Mucosa of descending colon (tissue), 3 donors: ENCODE measurements at regions not wholly inside any gene's neighbourhood (a gene's known extent, or its start where the extent isn't known, plus 50 kb on each side); places are given as distances from the start of the nearest gene placed in this dataset.
"Not testable (repeated sequence)": the region's sequence is repeated elsewhere in the genome, so short reads cannot be mapped to it uniquely, and the experiment has no call there.

Source experiments
- ATAC-seq: fragments of 200-7000 bp; cut with Tn5 transposase; one replicate; pipeline ENCODE4 v1.9.1; 2020; ENCODE audit warnings: mild to moderate bottlenecking, moderate library complexity
- DNase-seq, 3 donors: peaks; one replicate each; pipeline ENCODE4 v3.0.0-alpha.2; 2020
- H3K36me3 ChIP-seq: fragments of 200-600 bp; one replicate; pipeline ENCODE4 v1.8.0; 2021; ENCODE audit warnings: low read depth, mild to moderate bottlenecking
- H3K4me1 ChIP-seq: fragments of 200-600 bp; one replicate; pipeline ENCODE4 v1.8.0; 2021; ENCODE audit warnings: low read depth, mild to moderate bottlenecking
- H3K4me3 ChIP-seq: fragments of 200-600 bp; one replicate; pipeline ENCODE4 v1.8.0; 2021; ENCODE audit warnings: mild to moderate bottlenecking
- H3K9me3 ChIP-seq: fragments of 200-600 bp; one replicate; pipeline ENCODE4 v1.8.0; 2021; ENCODE audit warnings: mild to moderate bottlenecking
- CTCF ChIP-seq: fragments of 200-600 bp; IDR thresholded peaks from one replicate; pipeline ENCODE4 v1.8.0; 2022; ENCODE audit warnings: antibody characterized with exemption, mild to moderate bottlenecking
- intact Hi-C, 2 donors: fragments of 100-400 bp; cut with DNase I in 1 of 2; cut with micrococcal nuclease in 1 of 2; formaldehyde crosslinking; loops; one replicate each; pipeline versions ENCODE4 v1.11.0 to v1.11.1; 2022; cut with DNase I, micrococcal nuclease
- donor health status: DM: no; HTN: no; CAD: no; lungs with moderate emphysema.
- donor health status: DM: no; HTN: no; CAD: no.
- donor health status: DM: no; HTN: yes; CAD: no.

DNA sequence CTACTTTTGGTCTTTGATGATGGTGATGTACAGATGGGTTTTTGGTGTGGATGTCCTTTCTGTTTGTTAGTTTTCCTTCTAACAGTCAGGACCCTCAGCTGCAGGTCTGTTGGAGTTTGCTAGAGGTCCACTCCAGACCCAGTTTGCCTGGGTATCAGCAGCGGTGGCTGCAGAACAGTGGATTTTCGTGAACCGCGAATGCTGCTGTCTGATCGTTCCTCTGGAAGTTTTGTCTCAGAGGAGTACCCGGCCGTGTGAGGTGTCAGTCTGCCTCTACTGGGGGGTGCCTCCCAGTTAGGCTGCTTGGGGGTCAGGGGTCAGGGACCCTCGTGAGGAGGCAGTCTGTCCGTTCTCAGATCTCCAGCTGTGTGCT, 56.6 kb upstream of the TNFAIP8 start:
- DNase-seq, H3K9me3 ChIP-seq, intact Hi-C loops, ATAC-seq, H3K4me1 ChIP-seq, H3K4me3 ChIP-seq, H3K36me3 ChIP-seq: not testable (repeated sequence)

GRCh38 chr5:119299615-119300310, 56.1 kb upstream of the TNFAIP8 start:
- H3K36me3 ChIP-seq, intact Hi-C loops, H3K4me1 ChIP-seq, ATAC-seq, H3K9me3 ChIP-seq, H3K4me3 ChIP-seq: not testable (repeated sequence)
- DNase-seq, result peak; percentile 55 to 79 (median 59)

- no peak for DNase-seq
- Histone ChIP-seq H3K36me3 (no peaks in the 10 kb centered on the region), H3K9me3 (no peaks in the 10 kb centered on the region), H3K4me1 (peaks cover 9% of the 10 kb centered on the region), H3K4me3 (no peak overlapping the region)
- no peak for TF ChIP-seq CTCF
- ATAC-seq, result no peak
- intact Hi-C loops, result no loop called here
Measured at GRCh38 chr5:119300311-119300670, 55.5 kb upstream of the TNFAIP8 start.

DNA sequence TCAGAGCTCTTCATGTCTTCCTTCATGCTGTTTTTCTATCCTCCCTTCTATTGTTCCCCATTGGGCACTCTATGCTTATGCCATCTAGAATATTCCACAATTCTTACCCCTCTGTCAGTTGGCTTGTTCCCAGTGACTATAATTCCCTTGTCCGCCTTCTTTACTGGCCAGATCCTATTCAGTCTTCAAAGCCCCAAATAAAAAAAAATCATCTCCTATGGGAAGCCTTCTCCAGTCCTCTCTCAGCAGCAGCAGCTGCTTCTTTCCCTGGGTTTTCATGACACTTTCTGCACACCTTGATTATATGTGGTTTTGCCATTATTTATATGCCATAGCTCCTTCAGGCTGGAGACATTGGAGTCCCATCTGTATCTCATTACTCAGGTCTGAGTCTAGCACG, 54.6 kb upstream of the TNFAIP8 start:
- intact Hi-C loops, result no loop called here
- H3K4me3 ChIP-seq, result no peak overlapping the region
- H3K36me3 ChIP-seq, result no peaks in the 10 kb centered on the region
- no peak for TF ChIP-seq CTCF
- peaks cover 9% of the 10 kb centered on the region for H3K4me1 ChIP-seq
- no peaks in the 10 kb centered on the region for H3K9me3 ChIP-seq
- DNase-seq (no peak), ATAC-seq (no peak)

DNA sequence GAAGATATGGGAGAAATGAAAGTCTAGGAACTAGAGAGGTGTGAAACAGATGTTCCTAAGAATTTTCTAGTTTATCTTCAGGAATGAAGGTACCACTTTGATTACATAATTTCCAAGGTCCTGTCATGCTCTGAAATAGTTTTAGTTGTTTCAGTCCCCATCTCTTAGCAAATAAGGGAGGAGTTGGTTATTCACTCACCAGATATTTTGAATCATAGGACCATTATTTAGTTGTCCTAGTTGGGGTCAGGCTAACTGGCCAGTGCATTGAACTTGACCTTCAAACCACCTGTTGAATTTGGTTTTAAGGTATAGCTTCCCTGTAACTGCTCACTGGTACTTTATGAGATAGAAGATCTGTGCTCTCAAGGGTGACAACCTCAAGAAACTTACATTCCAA, 53.9 kb upstream of the TNFAIP8 start:
- H3K9me3 ChIP-seq, result no peaks in the 10 kb centered on the region
- ATAC-seq (no peak), DNase-seq (no peak)
- no peaks in the 10 kb centered on the region for H3K36me3 ChIP-seq
- no peak overlapping the region for H3K4me3 ChIP-seq
- H3K4me1 ChIP-seq, result peaks cover 9% of the 10 kb centered on the region
- no peak for TF ChIP-seq CTCF
- intact Hi-C loops, result no loop called here

- Histone ChIP-seq H3K36me3 (no peaks in the 10 kb centered on the region), H3K9me3 (no peaks in the 10 kb centered on the region), H3K4me3 (no peak overlapping the region), H3K4me1 (peaks cover 9% of the 10 kb centered on the region)
- DNase-seq, result no peak
- TF ChIP-seq CTCF, result no peak
- ATAC-seq, result no peak
- intact Hi-C loops, result no loop called here
Measured at GRCh38 chr5:119302449-119302848, 53.4 kb upstream of the TNFAIP8 start.
